ENCODE measurements at regions not wholly inside any gene's neighbourhood (a gene's known extent, or its start where the extent isn't known, plus 50 kb on each side); places are given as distances from the start of the nearest gene placed in this dataset.
"Not testable (repeated sequence)": the region's sequence is repeated elsewhere in the genome, so short reads cannot be mapped to it uniquely, and the experiment has no call there.

DNA sequence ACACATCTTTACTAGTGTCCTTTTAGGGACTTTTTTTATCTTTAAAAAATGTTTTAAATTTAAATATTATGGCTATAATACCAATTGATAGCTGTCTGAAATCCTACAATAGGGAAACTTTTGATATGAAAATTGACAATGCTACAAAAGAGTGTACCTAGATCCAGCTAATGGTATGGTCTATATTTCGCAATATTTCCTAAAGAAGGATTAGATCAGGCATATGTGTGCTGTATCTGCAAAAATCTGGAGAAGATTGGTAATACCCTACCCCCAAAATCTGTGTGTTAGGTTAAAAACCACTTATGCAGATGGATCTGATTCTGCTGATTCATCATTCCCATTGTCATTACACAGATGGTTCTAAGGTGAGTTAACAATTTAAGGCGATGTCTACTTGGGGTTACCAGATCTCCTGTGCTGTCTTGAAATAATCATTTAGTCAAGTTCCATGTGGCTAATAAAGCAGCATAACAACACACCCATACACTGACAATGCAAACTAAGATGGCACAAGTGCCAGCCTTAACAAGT, 137.1 kb downstream of the GASK1B start:
- Histone ChIP-seq H3K27me3 (ENCODE audit: control insufficient read depth in 3 of 3, insufficient read depth in 3 of 3, low read length in 2 of 3) (no peaks in the 10 kb centered on the region), H3K9ac (ENCODE audit: insufficient read depth in 1 of 2, low read length in 2 of 2) (no peak overlapping the region), H3K9me3 (ENCODE audit: control insufficient read depth in 4 of 4, insufficient read depth in 3 of 4, low read length in 3 of 4) (peaks cover 0 to 4% (median under 1%) of the 10 kb centered on the region in 4 donors), H3K36me3 (ENCODE audit: control insufficient read depth in 4 of 4, insufficient read depth in 4 of 4, low read length in 4 of 4) (no peaks in the 10 kb centered on the region), H3K4me1 (ENCODE audit: control insufficient read depth in 5 of 5, insufficient read depth in 5 of 5, low read length in 5 of 5) (no peaks in the 10 kb centered on the region), H3K4me3 (no peak overlapping the region), H3K27ac (ENCODE audit: low read depth in 1 of 2, low read length in 1 of 2) (no peak overlapping the region)
- no peak for DNase-seq
- no peak for ATAC-seq (ENCODE audit: insufficient read depth, low FRiP score)
- TF ChIP-seq, protein P1, sequence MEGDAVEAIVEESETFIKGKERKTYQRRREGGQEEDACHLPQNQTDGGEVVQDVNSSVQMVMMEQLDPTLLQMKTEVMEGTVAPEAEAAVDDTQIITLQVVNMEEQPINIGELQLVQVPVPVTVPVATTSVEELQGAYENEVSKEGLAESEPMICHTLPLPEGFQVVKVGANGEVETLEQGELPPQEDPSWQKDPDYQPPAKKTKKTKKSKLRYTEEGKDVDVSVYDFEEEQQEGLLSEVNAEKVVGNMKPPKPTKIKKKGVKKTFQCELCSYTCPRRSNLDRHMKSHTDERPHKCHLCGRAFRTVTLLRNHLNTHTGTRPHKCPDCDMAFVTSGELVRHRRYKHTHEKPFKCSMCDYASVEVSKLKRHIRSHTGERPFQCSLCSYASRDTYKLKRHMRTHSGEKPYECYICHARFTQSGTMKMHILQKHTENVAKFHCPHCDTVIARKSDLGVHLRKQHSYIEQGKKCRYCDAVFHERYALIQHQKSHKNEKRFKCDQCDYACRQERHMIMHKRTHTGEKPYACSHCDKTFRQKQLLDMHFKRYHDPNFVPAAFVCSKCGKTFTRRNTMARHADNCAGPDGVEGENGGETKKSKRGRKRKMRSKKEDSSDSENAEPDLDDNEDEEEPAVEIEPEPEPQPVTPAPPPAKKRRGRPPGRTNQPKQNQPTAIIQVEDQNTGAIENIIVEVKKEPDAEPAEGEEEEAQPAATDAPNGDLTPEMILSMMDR (IDR thresholded peaks at IDR 0.05; ENCODE audit: control extremely low read depth, extremely low read depth) = no peak
- WGBS, 2 donors = 90 to 98% methylated on average over 2 of the region's 2 CpGs

- WGBS, 2 donors = 43 to 51% methylated on average over 5 of the region's 5 CpGs
- ATAC-seq (ENCODE audit: insufficient read depth, low FRiP score) = peak; percentile 72
- DNase-seq = peak in 1 of 3 donors; percentile 11
- no peaks in the 10 kb centered on the region for H3K4me1 ChIP-seq (ENCODE audit: control insufficient read depth in 5 of 5, insufficient read depth in 5 of 5, low read length in 5 of 5)
- no peaks in the 10 kb centered on the region for H3K36me3 ChIP-seq (ENCODE audit: control insufficient read depth in 4 of 4, insufficient read depth in 4 of 4, low read length in 4 of 4)
- H3K27me3 ChIP-seq (ENCODE audit: control insufficient read depth in 3 of 3, insufficient read depth in 3 of 3, low read length in 2 of 3) = no peaks in the 10 kb centered on the region
- TF ChIP-seq, protein P1 (IDR thresholded peaks at IDR 0.05; ENCODE audit: control extremely low read depth, extremely low read depth) = no peak
- no peak overlapping the region for H3K4me3 ChIP-seq
- peaks cover 0 to 4% (median under 1%) of the 10 kb centered on the region in 4 donors for H3K9me3 ChIP-seq (ENCODE audit: control insufficient read depth in 4 of 4, insufficient read depth in 3 of 4, low read length in 3 of 4)
- H3K27ac ChIP-seq (ENCODE audit: low read depth in 1 of 2, low read length in 1 of 2) = peak overlapping the region in 1 of 2 donors; percentile 74
- H3K9ac ChIP-seq (ENCODE audit: insufficient read depth in 1 of 2, low read length in 2 of 2) = no peak overlapping the region
Measured at GRCh38 chr4:158033416-158034120, 139.3 kb downstream of the GASK1B start.

GRCh38 chr4:158032733-158033415, 140.0 kb downstream of the GASK1B start:
- no peaks in the 10 kb centered on the region for H3K27me3 ChIP-seq (ENCODE audit: control insufficient read depth in 3 of 3, insufficient read depth in 3 of 3, low read length in 2 of 3)
- no peak overlapping the region for H3K4me3 ChIP-seq
- no peaks in the 10 kb centered on the region for H3K36me3 ChIP-seq (ENCODE audit: control insufficient read depth in 4 of 4, insufficient read depth in 4 of 4, low read length in 4 of 4)
- no peak overlapping the region for H3K27ac ChIP-seq (ENCODE audit: low read depth in 1 of 2, low read length in 1 of 2)
- TF ChIP-seq, protein P1 (IDR thresholded peaks at IDR 0.05; ENCODE audit: control extremely low read depth, extremely low read depth) = no peak
- whole genome bisulfite sequencing, 2 donors = 53 to 71% methylated on average over 4 of the region's 4 CpGs
- H3K9me3 ChIP-seq (ENCODE audit: control insufficient read depth in 4 of 4, insufficient read depth in 3 of 4, low read length in 3 of 4) = peaks cover 0 to 8% (median 1%) of the 10 kb centered on the region in 4 donors
- ATAC-seq (ENCODE audit: insufficient read depth, low FRiP score) = no peak
- no peaks in the 10 kb centered on the region for H3K4me1 ChIP-seq (ENCODE audit: control insufficient read depth in 5 of 5, insufficient read depth in 5 of 5, low read length in 5 of 5)
- no peak for DNase-seq
- H3K9ac ChIP-seq (ENCODE audit: insufficient read depth in 1 of 2, low read length in 2 of 2) = no peak overlapping the region

- not testable (repeated sequence) for ATAC-seq (ENCODE audit: insufficient read depth, low FRiP score); H3K4me3 ChIP-seq; H3K27ac ChIP-seq (ENCODE audit: low read depth in 1 of 2, low read length in 1 of 2); H3K9ac ChIP-seq (ENCODE audit: insufficient read depth in 1 of 2, low read length in 2 of 2); H3K4me1 ChIP-seq (ENCODE audit: control insufficient read depth in 5 of 5, insufficient read depth in 5 of 5, low read length in 5 of 5); H3K36me3 ChIP-seq (ENCODE audit: control insufficient read depth in 4 of 4, insufficient read depth in 4 of 4, low read length in 4 of 4); H3K9me3 ChIP-seq (ENCODE audit: control insufficient read depth in 4 of 4, insufficient read depth in 3 of 4, low read length in 3 of 4); H3K27me3 ChIP-seq (ENCODE audit: control insufficient read depth in 3 of 3, insufficient read depth in 3 of 3, low read length in 2 of 3); DNase-seq
Measured at GRCh38 chr4:158028381-158028780, 144.4 kb downstream of the GASK1B start.

Measured in lung (tissue), 11 donors.